Right cardiac atrium (tissue), 5 donors: ENCODE measurements at regions not wholly inside any gene's neighbourhood (a gene's known extent, or its start where the extent isn't known, plus 50 kb on each side); places are given as distances from the start of the nearest gene placed in this dataset.

Source experiments
- ATAC-seq, 2 donors: fragments of 200-7000 bp; cut with Tn5 transposase; one replicate each; pipeline versions ENCODE4 v1.8.0 to v1.9.1; 2020; ENCODE audit warnings: moderate library complexity in 2 of 2, mild to moderate bottlenecking in 1 of 2
- DNase-seq, 3 donors: peaks; one replicate each; pipeline ENCODE4 v3.0.0-alpha.2; 2020
- H3K27ac ChIP-seq: one replicate; pipeline ENCODE4 v1.5.1; 2013; ENCODE audit warnings: mild to moderate bottlenecking, low read length, control low read depth, moderate library complexity
- H3K27me3 ChIP-seq: one replicate; pipeline ENCODE4 v1.6.1; 2013; ENCODE audit not compliant: control insufficient read depth, insufficient read depth
- H3K4me1 ChIP-seq: one replicate; pipeline ENCODE4 v1.6.1; 2013; ENCODE audit warnings: low read length; ENCODE audit not compliant: control insufficient read depth, insufficient read depth
- H3K4me3 ChIP-seq: one replicate; pipeline ENCODE4 v1.5.1; 2013; ENCODE audit warnings: low read length, control low read depth
- H3K9me3 ChIP-seq: one replicate; pipeline ENCODE4 v1.6.1; 2013; ENCODE audit warnings: low read length; ENCODE audit not compliant: control insufficient read depth
- WGBS: extraction: QIAGEN DNeasy Blood & Tissue Kit; methylation state at CpG from one replicate; pipeline ENCODE4 v1.1.7; 2013; 5-methylcytosine and 5-hydroxymethylcytosine counted together
- intact Hi-C, 4 donors: fragments of 100-400 bp; cut with DNase I; formaldehyde crosslinking; loops; one replicate each; pipeline versions ENCODE4 v1.11.0 to v1.14.0; 2022 to 2023
- donor health status: healthy with polysubstance abuse.
- donor health status: DM: no; HTN: yes; CAD: no.
- donor health status: DM: no; HTN: no; CAD: no.
- donor health status: DM: no; HTN: yes; CAD: no; lungs with severe emphysema.
- donor health status: DM: yes; HTN: yes; CAD: no.

- H3K4me1 ChIP-seq, result no peaks in the 10 kb centered on the region
- ATAC-seq, result peak; percentile 53 to 64
- H3K9me3 ChIP-seq, result no peaks in the 10 kb centered on the region
- no peaks in the 10 kb centered on the region for H3K27me3 ChIP-seq
- WGBS, result 34% methylated on average over 2 of the region's 2 CpGs
- no peak overlapping the region for H3K4me3 ChIP-seq
- no peak overlapping the region for H3K27ac ChIP-seq
- no peak for DNase-seq
- intact Hi-C loops, result no loop called here
Measured at GRCh38 chr11:26244207-26244606, 87.7 kb upstream of the ANO3 start.

DNA sequence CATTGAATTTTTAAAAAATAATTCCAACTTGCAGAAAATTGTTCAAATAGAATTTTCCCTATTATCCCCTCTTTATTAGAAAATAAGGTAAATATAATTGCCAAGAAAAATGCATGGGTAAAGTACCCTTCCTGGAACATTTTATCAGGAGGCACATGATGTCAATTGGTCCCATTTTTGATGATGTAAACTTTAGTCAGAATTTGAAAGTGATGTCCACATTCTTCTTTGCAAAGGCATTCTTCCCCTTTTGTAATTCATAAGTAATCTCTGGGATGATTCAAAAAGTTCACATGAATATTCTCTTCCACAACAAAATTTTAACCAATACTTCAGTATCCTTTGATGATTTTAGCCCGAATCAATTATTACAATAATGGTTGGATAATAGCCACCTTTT lies 86.9 kb upstream of the ANO3 start:
- Histone ChIP-seq H3K27me3 (no peaks in the 10 kb centered on the region), H3K4me3 (no peak overlapping the region), H3K9me3 (no peaks in the 10 kb centered on the region), H3K4me1 (no peaks in the 10 kb centered on the region), H3K27ac (no peak overlapping the region)
- DNase-seq (no peak), ATAC-seq (no peak)
- 84% methylated on average over 1 of the region's 1 CpG for WGBS
- intact Hi-C loops, result no loop called here

DNA sequence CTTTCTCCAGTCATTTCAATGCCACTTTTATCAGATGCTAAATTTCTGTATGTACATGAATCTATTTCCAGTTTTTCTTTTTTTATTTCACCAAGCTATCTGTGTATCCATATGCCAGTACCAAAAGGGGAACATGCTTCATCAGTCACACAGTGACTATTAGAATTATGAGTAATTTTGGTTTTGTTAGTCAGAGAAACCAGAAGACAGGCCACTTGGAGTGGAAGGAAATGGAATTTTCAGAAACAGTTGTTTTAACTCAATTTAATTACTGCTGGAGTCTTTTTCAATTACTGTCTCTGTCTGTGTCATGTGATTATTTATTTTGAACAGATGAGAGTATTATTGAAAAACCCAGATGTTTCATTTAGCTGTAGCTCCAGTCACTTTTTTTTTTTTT lies 84.6 kb upstream of the ANO3 start:
- DNase-seq, result no peak
- Histone ChIP-seq H3K9me3 (no peaks in the 10 kb centered on the region), H3K27me3 (no peaks in the 10 kb centered on the region), H3K4me3 (no peak overlapping the region), H3K27ac (no peak overlapping the region), H3K4me1 (no peaks in the 10 kb centered on the region)
- intact Hi-C loops, result no loop called here
- ATAC-seq, result no peak

- intact Hi-C loops, result no loop called here
- no peaks in the 10 kb centered on the region for H3K27me3 ChIP-seq
Measured at GRCh38 chr11:26248661-26249060, 83.3 kb upstream of the ANO3 start.

GRCh38 chr11:26254378-26254777 lies 77.6 kb upstream of the ANO3 start:
- intact Hi-C loops, result no loop called here
- ATAC-seq, result no peak
- DNase-seq, result no peak
- no peak overlapping the region for H3K27ac ChIP-seq
- H3K4me3 ChIP-seq, result no peak overlapping the region
- WGBS, result 80% methylated on average over 1 of the region's 1 CpG
- H3K4me1 ChIP-seq, result no peaks in the 10 kb centered on the region
- no peaks in the 10 kb centered on the region for H3K9me3 ChIP-seq
- H3K27me3 ChIP-seq, result no peaks in the 10 kb centered on the region

More at GRCh38 chr11:26248661-26249060, 83.3 kb upstream of the ANO3 start:
- WGBS, result 89% methylated on average over 8 of the region's 8 CpGs
- Histone ChIP-seq H3K4me1 (no peaks in the 10 kb centered on the region), H3K9me3 (no peaks in the 10 kb centered on the region), H3K27ac (no peak overlapping the region), H3K4me3 (no peak overlapping the region)
- DNase-seq (no peak), ATAC-seq (no peak)

DNA sequence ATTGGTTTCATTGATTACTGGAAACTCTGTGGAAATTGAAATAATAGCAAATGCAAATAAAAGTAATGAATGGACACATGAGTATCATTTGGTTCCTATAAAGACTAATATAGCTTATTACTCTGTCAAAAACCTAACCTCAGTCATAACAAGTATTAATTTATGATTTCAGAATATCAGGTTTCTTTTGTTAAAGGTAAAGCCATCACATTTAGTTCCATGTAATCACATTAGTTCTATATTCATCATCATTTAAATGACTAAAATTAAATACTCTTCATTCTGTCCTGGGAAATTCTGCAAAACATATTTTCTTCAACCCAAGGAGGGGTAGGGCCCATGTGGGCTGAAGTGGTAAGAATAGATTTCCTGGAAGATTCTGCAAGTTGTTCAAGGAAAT lies 68.2 kb upstream of the ANO3 start:
- intact Hi-C loops, result no loop called here
- H3K27me3 ChIP-seq, result no peaks in the 10 kb centered on the region
- no peak for DNase-seq
- no peak for ATAC-seq
- no peak overlapping the region for H3K4me3 ChIP-seq
- no peaks in the 10 kb centered on the region for H3K9me3 ChIP-seq
- H3K4me1 ChIP-seq, result no peaks in the 10 kb centered on the region
- no peak overlapping the region for H3K27ac ChIP-seq

DNA sequence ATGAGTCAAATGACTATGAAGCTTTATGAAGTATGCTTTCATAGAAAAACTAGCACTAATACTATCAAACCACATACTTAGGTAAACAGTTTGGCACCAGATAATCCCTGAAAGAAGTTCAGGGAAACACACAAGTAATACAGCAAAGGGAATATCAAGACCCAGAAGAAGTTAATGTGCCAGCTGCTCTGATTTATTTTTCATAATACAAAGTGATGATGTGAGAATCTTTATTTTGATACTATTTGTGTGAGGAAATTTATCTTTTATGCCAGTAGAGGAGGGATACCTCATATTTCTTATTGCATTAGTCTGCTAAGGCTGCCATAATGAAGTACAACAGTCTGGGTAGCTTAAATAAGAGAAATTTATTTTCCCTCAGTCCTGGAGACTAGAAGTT lies 67.7 kb upstream of the ANO3 start:
- intact Hi-C loops, result no loop called here
- H3K27me3 ChIP-seq, result no peaks in the 10 kb centered on the region
- no peaks in the 10 kb centered on the region for H3K9me3 ChIP-seq
- H3K4me1 ChIP-seq, result no peaks in the 10 kb centered on the region
- H3K4me3 ChIP-seq, result no peak overlapping the region
- ATAC-seq, result no peak
- no peak overlapping the region for H3K27ac ChIP-seq
- no peak for DNase-seq

GRCh38 chr11:26268980-26269660 lies 62.8 kb upstream of the ANO3 start:
- intact Hi-C loops, result no loop called here
- Histone ChIP-seq H3K27ac (no peak overlapping the region), H3K27me3 (no peaks in the 10 kb centered on the region), H3K9me3 (no peaks in the 10 kb centered on the region), H3K4me1 (no peaks in the 10 kb centered on the region), H3K4me3 (no peak overlapping the region)
- 57% methylated on average over 7 of the region's 7 CpGs for WGBS
- ATAC-seq, result peak; percentile 44 to 70
- peak in 2 of 3 donors; percentile 32 to 58 for DNase-seq

- H3K9me3 ChIP-seq, result no peaks in the 10 kb centered on the region
- no peak for ATAC-seq
- no peaks in the 10 kb centered on the region for H3K4me1 ChIP-seq
- intact Hi-C loops, result no loop called here
- WGBS, result 90% methylated on average over 2 of the region's 2 CpGs
- no peaks in the 10 kb centered on the region for H3K27me3 ChIP-seq
- no peak for DNase-seq
- H3K27ac ChIP-seq, result no peak overlapping the region
- H3K4me3 ChIP-seq, result no peak overlapping the region
Measured at GRCh38 chr11:26271666-26272065, 60.3 kb upstream of the ANO3 start.

DNA sequence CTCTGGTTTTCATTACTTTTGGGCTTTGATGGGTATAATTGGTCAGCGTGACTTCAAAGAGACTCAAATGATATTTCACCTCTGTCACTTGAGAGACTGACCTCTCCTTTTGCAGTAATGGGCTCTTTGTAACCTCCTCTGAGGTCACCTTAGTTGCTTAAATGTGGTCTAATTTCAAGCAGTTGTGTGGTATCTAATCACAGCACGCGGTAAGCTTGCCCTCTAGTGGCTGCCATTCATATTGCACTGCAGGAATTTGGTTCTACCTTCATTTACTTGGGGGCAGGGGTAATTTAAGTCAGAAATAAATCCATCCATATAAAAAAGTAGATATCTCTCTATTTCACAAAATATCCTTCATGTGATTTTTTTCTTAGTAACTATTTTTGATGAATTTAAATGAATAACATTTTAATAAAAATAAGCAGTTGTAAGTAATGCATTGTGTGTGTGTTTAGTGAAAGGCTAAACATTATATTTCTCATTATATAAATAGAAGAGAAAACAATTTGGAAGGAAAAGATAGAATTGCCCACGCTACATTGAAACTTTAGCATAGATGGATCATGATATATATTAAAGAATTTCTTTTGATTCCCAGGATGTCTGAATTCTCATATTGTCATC lies 55.0 kb upstream of the ANO3 start:
- ATAC-seq (peak; percentile 55 to 60), DNase-seq (peak in 2 of 3 donors; percentile 32 to 53)
- Histone ChIP-seq H3K4me3 (no peak overlapping the region), H3K27me3 (no peaks in the 10 kb centered on the region), H3K9me3 (no peaks in the 10 kb centered on the region), H3K4me1 (no peaks in the 10 kb centered on the region), H3K27ac (no peak overlapping the region)
- intact Hi-C loops, result loop anchor here in 2 of 4 donors (5.0 kb wide), 1 partner anchor 295 kb away; no protein-coding TSS in a partner anchor
- 4% methylated on average over 4 of the region's 4 CpGs for WGBS

GRCh38 chr11:26278354-26278753 lies 53.6 kb upstream of the ANO3 start:
- ATAC-seq, result no peak
- Histone ChIP-seq H3K9me3 (no peaks in the 10 kb centered on the region), H3K4me1 (no peaks in the 10 kb centered on the region), H3K4me3 (no peak overlapping the region), H3K27me3 (no peaks in the 10 kb centered on the region), H3K27ac (no peak overlapping the region)
- no peak for DNase-seq
- intact Hi-C loops, result loop anchor here in 2 of 4 donors (5.0 kb wide), 1 partner anchor 296 kb away; no protein-coding TSS in a partner anchor
- 5% methylated on average over 1 of the region's 1 CpG for WGBS
